Neutrophil (primary cell): ENCODE measurements at regions not wholly inside any gene's neighbourhood (a gene's known extent, or its start where the extent isn't known, plus 50 kb on each side); places are given as distances from the start of the nearest gene placed in this dataset.

Experiments used
- H3K27ac ChIP-seq: fragments of 200-600 bp; sonication (generic); 2 replicates; pipeline ENCODE4 v1.5.1; 2016; ENCODE audit warnings: mild to moderate bottlenecking, moderate library complexity
- H3K27me3 ChIP-seq: fragments of 200-600 bp; sonication (generic); 2 replicates; pipeline ENCODE4 v1.6.0; 2016; ENCODE audit warnings: mild to moderate bottlenecking
- H3K36me3 ChIP-seq: fragments of 200-600 bp; sonication (generic); 2 replicates; pipeline ENCODE4 v1.5.1; 2017
- H3K4me1 ChIP-seq, 2 experiments: fragments of 200-600 bp in 1 of 2; sonication (generic) in 1 of 2; 1 replicate in 1 of 2; 2 replicates in 1 of 2; pipeline versions ENCODE4 v1.5.1 to v1.6.1; 2013 to 2016; ENCODE audit warnings: low read depth in 1 of 2, low read length in 1 of 2, mild to moderate bottlenecking in 1 of 2, moderate library complexity in 1 of 2; ENCODE audit not compliant: control insufficient read depth in 1 of 2, insufficient read depth in 1 of 2
- H3K4me3 ChIP-seq, 2 experiments: fragments of 200-600 bp in 1 of 2; sonication (generic) in 1 of 2; 1 replicate in 1 of 2; 2 replicates in 1 of 2; pipeline ENCODE4 v1.5.1; 2013 to 2016; ENCODE audit warnings: low read depth in 1 of 2, low read length in 1 of 2, mild to moderate bottlenecking in 1 of 2, moderate library complexity in 1 of 2
- H3K9me3 ChIP-seq: fragments of 200-600 bp; sonication (generic); 2 replicates; pipeline ENCODE4 v1.5.1; 2016
- TF ChIP-seq, protein P1 (sequence below): fragments of 200-600 bp; sonication (generic); IDR thresholded peaks from 2 replicates; pipeline ENCODE4 v1.5.1; 2016; ENCODE audit warnings: antibody characterized with exemption

DNA sequence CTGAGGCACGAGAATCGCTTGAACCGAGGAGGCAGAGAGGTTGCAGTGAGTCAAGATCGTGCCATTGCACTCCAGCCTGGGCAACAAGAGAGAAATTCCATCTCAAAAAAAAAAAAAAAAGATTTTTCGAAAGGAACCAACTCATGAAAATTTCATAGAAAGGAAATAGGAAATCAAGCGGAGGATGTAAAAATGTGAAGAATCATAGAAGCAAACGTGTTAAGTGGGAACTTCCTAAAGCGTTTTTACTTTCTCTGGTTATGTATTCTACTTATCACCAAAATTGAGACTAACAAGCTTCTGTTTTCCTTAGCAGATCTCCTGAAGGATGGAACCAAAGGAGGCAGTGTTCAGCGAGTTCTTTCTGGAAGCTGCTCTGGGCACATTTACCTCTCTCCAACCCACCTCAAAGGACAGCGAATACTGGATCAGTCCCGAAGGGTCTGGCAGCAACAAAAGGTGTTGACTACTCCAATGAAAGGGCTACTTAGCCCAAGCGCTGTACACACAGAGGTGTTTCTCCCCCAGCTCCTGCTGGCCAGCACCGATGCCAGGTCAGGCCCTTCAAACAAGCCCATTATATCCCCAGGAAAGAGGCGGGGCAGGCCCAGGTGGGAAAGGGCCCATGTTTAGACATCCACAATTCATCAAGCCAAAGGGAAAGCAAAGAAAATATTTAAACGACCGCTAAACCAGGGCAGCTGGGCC, 327.5 kb upstream of the JARID2 start:
- Histone ChIP-seq H3K4me3 (no peak overlapping the region), H3K36me3 (no peaks in the 10 kb centered on the region), H3K9me3 (no peaks in the 10 kb centered on the region), H3K27ac (peak overlapping the region; percentile 98), H3K4me1 (peaks cover 46 to 55% of the 10 kb centered on the region in 2 experiments), H3K27me3 (no peaks in the 10 kb centered on the region)
- TF ChIP-seq, protein P1, sequence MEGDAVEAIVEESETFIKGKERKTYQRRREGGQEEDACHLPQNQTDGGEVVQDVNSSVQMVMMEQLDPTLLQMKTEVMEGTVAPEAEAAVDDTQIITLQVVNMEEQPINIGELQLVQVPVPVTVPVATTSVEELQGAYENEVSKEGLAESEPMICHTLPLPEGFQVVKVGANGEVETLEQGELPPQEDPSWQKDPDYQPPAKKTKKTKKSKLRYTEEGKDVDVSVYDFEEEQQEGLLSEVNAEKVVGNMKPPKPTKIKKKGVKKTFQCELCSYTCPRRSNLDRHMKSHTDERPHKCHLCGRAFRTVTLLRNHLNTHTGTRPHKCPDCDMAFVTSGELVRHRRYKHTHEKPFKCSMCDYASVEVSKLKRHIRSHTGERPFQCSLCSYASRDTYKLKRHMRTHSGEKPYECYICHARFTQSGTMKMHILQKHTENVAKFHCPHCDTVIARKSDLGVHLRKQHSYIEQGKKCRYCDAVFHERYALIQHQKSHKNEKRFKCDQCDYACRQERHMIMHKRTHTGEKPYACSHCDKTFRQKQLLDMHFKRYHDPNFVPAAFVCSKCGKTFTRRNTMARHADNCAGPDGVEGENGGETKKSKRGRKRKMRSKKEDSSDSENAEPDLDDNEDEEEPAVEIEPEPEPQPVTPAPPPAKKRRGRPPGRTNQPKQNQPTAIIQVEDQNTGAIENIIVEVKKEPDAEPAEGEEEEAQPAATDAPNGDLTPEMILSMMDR = no peak

DNA sequence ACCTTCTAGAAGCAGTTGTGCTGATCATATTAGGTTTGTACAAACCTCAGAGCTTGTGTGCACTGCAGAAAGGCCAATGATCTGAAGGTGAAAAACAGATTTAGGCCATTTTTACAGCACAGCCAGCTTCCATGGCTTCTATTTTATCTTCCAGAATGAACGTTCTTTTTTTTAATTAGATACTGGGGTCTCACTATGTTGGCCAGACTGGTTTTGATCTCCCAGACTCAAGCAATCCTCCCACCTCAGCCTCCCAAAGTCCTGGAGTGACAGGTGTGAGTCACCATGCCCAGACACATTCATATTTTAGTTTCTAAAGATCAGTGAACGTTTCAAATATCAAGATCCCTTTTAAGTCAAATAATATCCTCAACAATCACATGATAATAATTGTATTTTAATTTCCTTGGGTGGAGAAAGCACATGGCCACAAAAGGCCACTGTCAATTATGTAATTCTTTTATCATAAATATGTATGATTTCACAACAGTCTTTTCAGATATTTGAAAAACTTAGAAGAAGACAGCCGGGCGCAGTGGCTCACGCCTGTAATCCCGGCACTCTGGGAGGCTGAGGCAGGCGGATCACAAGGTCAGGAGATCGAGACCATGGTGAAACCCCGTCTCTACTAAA, 326.7 kb upstream of the JARID2 start:
- Histone ChIP-seq H3K27me3 (no peaks in the 10 kb centered on the region), H3K4me3 (no peak overlapping the region), H3K36me3 (no peaks in the 10 kb centered on the region), H3K27ac (peak overlapping the region; percentile 98), H3K4me1 (peaks cover 54 to 63% of the 10 kb centered on the region in 2 experiments), H3K9me3 (no peaks in the 10 kb centered on the region)
- TF ChIP-seq, protein P1 = no peak

DNA sequence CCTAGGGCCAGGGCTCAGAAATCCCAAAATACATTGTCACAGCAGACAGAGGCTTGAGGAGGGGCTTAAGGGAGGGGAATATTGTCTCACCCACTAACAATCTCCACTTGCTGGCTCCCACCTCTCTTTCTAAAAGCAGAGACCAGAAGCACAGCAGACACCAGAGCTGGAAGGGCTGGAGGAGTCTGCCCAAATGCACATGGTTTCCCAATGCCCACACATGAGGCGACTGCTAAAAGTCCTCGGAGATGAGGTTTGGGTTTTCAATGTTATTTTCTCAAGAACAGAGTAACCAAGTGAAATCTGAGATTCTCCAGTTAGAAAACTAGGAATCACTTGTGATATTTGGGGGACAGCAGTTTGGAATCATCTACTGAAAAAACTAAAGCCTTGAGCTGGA, 325.6 kb upstream of the JARID2 start:
- no peaks in the 10 kb centered on the region for H3K27me3 ChIP-seq
- H3K9me3 ChIP-seq = no peaks in the 10 kb centered on the region
- peaks cover 62 to 74% of the 10 kb centered on the region in 2 experiments for H3K4me1 ChIP-seq
- no peaks in the 10 kb centered on the region for H3K36me3 ChIP-seq
- peak overlapping the region; percentile 98 for H3K27ac ChIP-seq
- TF ChIP-seq, protein P1 = no peak
- peak overlapping the region in 1 of 2 experiments; percentile 47 for H3K4me3 ChIP-seq

DNA sequence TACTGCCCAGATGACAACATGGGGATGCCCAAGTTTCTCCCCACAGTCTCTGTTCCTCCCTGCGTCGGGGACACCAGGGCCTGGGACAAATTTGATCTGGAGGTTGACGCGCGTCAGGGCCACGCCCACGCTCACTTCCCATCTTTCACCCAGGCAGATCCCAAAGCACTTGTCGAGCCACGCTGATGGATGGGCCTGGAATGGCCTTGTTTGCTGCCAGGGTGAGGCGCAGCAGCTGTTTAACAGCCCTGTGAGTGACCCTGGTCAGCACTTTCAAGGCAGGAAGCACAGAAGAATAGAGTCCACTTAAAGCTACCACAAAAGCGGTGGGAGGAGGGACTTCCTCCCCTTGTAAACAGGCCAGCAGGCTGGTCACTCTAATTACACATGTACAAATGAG, 324.7 kb upstream of the JARID2 start:
- peak overlapping the region; percentile 98 for H3K27ac ChIP-seq

DNA sequence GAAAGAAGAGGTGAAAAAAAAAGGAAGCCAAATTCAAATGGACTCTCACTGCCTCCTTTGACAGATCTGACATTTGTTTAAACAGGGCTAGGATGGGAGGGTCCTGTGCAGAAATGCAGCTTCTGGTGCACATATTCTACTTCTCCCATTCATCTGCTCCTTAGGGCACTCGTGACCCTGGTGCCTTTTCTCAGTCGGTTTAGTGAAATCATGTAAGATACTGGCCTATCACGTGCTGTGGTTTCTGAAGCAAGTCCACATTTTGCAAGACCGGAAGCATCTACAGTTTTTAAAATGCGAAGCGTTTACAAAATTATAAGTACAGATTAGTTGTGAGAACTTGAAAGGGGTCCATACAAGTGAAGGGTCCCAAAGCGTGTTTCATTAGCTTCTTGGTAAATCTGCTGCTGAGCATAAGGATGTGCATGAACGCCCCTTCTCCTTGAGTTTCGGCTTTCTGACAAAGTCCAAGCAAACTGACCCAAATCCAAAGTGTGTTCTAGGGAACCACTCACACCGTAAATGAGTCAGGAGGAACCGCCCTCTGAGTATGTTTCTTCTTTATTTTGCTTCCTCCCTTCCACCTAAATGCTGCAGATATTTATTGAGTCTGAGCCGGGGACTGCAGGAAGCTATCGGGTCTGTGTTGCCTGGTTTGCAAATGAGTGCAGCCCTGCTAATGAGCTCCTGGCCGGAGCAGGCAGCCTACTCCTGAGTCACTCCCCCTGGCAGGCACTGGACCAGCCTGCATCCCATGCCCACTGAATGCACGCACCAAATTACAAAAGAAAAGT, 323.8 kb upstream of the JARID2 start:
- H3K27ac ChIP-seq = peak overlapping the region; percentile 98
- H3K9me3 ChIP-seq = no peaks in the 10 kb centered on the region
- peak overlapping the region; percentile 46 to 47 for H3K4me3 ChIP-seq
- TF ChIP-seq, protein P1 = no peak
- H3K4me1 ChIP-seq = peaks cover 62 to 74% of the 10 kb centered on the region in 2 experiments
- no peaks in the 10 kb centered on the region for H3K27me3 ChIP-seq
- H3K36me3 ChIP-seq = no peaks in the 10 kb centered on the region

More for the DNA sequence above, 324.7 kb upstream of the JARID2 start:
- Histone ChIP-seq H3K9me3 (no peaks in the 10 kb centered on the region), H3K27me3 (no peaks in the 10 kb centered on the region), H3K4me1 (peaks cover 62 to 74% of the 10 kb centered on the region in 2 experiments), H3K4me3 (peak overlapping the region; percentile 46 to 47), H3K36me3 (no peaks in the 10 kb centered on the region)
- TF ChIP-seq, protein P1 = peak; percentile 46
